A549 (cell line): ENCODE measurements at regions not wholly inside any gene's neighbourhood (a gene's known extent, or its start where the extent isn't known, plus 50 kb on each side); places are given as distances from the start of the nearest gene placed in this dataset.

Experiments used
- BHLHE40 ChIP-seq: IDR thresholded peaks from 2 replicates; pipeline ENCODE4 v1.6.1; 2012; ENCODE audit warnings: low read depth, low read length, inconsistent platforms
- CHD4 ChIP-seq: fragments of 200-600 bp; sonication (generic); IDR thresholded peaks from 2 replicates; pipeline ENCODE4 v1.6.1; 2016; ENCODE audit warnings: antibody characterized with exemption, mild to moderate bottlenecking, borderline replicate concordance
- CTCF ChIP-seq: fragments of >200 bp; sonication (Bioruptor Twin); formaldehyde crosslinking; IDR thresholded peaks from 3 replicates; pipeline ENCODE4 v1.5.1; 2016
- JUN ChIP-seq, 2 experiments: fragments of >200 bp; sonication (Bioruptor Twin); formaldehyde crosslinking; IDR thresholded peaks; 2 replicates in 1 of 2; 3 replicates in 1 of 2; pipeline ENCODE4 v1.6.1; 2016 to 2017
- PBX3 ChIP-seq: IDR thresholded peaks from 2 replicates; pipeline ENCODE4 v1.6.1; 2012
- POLR2A ChIP-seq: IDR thresholded peaks from 2 replicates; pipeline ENCODE4 v1.6.1; 2012; ENCODE audit warnings: mild to moderate bottlenecking, low read length
- POLR2AphosphoS2 ChIP-seq: conservative IDR thresholded peaks from 2 replicates; pipeline ENCODE4 v1.6.1; 2012; ENCODE audit warnings: low read length, improper control_type of control experiment, inconsistent platforms
- RCOR1 ChIP-seq: fragments of 150-350 bp; IDR thresholded peaks from 2 replicates; pipeline ENCODE4 v1.6.1; 2014; ENCODE audit warnings: antibody characterized with exemption, low read length, low read depth
- REST ChIP-seq: fragments of 200-600 bp; sonication (generic); IDR thresholded peaks from 2 replicates; pipeline ENCODE4 v1.6.1; 2016; ENCODE audit warnings: antibody characterized with exemption, mild to moderate bottlenecking, moderate library complexity
- SMC3 ChIP-seq: fragments of >200 bp; sonication (Bioruptor Twin); formaldehyde crosslinking; IDR thresholded peaks from 3 replicates; pipeline ENCODE4 v1.6.1; 2018; ENCODE audit warnings: inconsistent platforms

- TF ChIP-seq POLR2AphosphoS2: no peak
- no peak for TF ChIP-seq CTCF
- TF ChIP-seq SMC3: no peak
- no peak for TF ChIP-seq REST
- TF ChIP-seq POLR2A: no peak
- no peak for TF ChIP-seq BHLHE40
- TF ChIP-seq PBX3: no peak
- TF ChIP-seq JUN (IDR thresholded peaks at IDR 0.05): no peak
- no peak for TF ChIP-seq CHD4
- no peak for TF ChIP-seq RCOR1
Observed at GRCh38 chr14:27435923-27436670, 838.3 kb upstream of the NOVA1 start.
